NCI-H128 (cell line): ENCODE measurements at regions not wholly inside any gene's neighbourhood (a gene's known extent, or its start where the extent isn't known, plus 50 kb on each side); places are given as distances from the start of the nearest gene placed in this dataset.
A peak's percentile ranks its signal among the peaks of the same experiment; 100 is the strongest.
"Not testable (repeated sequence)": the region's sequence is repeated elsewhere in the genome, so short reads cannot be mapped to it uniquely, and the experiment has no call there.

Experiments used
- DNase-seq: peaks from one replicate; lab custom pipeline; 2025; ENCODE audit not compliant: unreplicated experiment; lab: John Stamatoyannopoulos, UW

GRCh38 chr11:127994736-127995135 lies 592.6 kb downstream of the ETS1 start:
- DNase-seq = no peak

GRCh38 chr11:127993788-127994187 lies 593.6 kb downstream of the ETS1 start:
- no peak for DNase-seq

- DNase-seq = no peak
Observed at GRCh38 chr11:127993281-127993680, 594.1 kb downstream of the ETS1 start.

- no peak for DNase-seq
Observed at GRCh38 chr11:127986073-127986472, 601.3 kb downstream of the ETS1 start.

GRCh38 chr11:127972816-127973215 lies 614.5 kb downstream of the ETS1 start:
- no peak for DNase-seq

- no peak for DNase-seq
Observed at GRCh38 chr11:127971448-127971847, 615.9 kb downstream of the ETS1 start.

- DNase-seq = no peak
Observed at GRCh38 chr11:127966821-127967220, 620.5 kb downstream of the ETS1 start.

GRCh38 chr11:127965939-127966668 lies 621.3 kb downstream of the ETS1 start:
- DNase-seq = no peak

GRCh38 chr11:127962416-127962815 lies 624.9 kb downstream of the ETS1 start:
- no peak for DNase-seq

GRCh38 chr11:127950162-127950561 lies 637.2 kb downstream of the ETS1 start:
- DNase-seq = no peak

GRCh38 chr11:127943763-127944162 lies 643.6 kb downstream of the ETS1 start:
- no peak for DNase-seq

- no peak for DNase-seq
Observed at GRCh38 chr11:127943152-127943551, 644.2 kb downstream of the ETS1 start.

GRCh38 chr11:127941554-127941953 lies 645.8 kb downstream of the ETS1 start:
- not testable (repeated sequence) for DNase-seq

GRCh38 chr11:127939000-127939399 lies 648.4 kb downstream of the ETS1 start:
- DNase-seq = no peak

GRCh38 chr11:127935081-127935480 lies 652.3 kb downstream of the ETS1 start:
- no peak for DNase-seq

- not testable (repeated sequence) for DNase-seq
Observed at GRCh38 chr11:127933961-127934360, 653.4 kb downstream of the ETS1 start.

GRCh38 chr11:127931803-127932202 lies 655.6 kb downstream of the ETS1 start:
- DNase-seq = no peak

- peak; percentile 4 for DNase-seq
Observed at GRCh38 chr11:127926721-127927120, 660.6 kb downstream of the ETS1 start.

GRCh38 chr11:127925475-127925874 lies 661.9 kb downstream of the ETS1 start:
- no peak for DNase-seq

- no peak for DNase-seq
Observed at GRCh38 chr11:127919206-127920000, 668.0 kb downstream of the ETS1 start.

- DNase-seq = no peak
Observed at GRCh38 chr11:127902382-127902781, 685.0 kb downstream of the ETS1 start.
